ENCODE measurements at regions not wholly inside any gene's neighbourhood (a gene's known extent, or its start where the extent isn't known, plus 50 kb on each side); places are given as distances from the start of the nearest gene placed in this dataset.

- no peak for DNase-seq
These were observed 278.1 kb downstream of the AJAP1 start for GRCh38 chr1:4932311-4933030.

- peak in 1 of 2 experiments; percentile 2 for DNase-seq
These were observed 277.1 kb downstream of the AJAP1 start for GRCh38 chr1:4931486-4931885.

GRCh38 chr1:4928186-4928585, 273.8 kb downstream of the AJAP1 start:
- no peak for DNase-seq

- no peak for DNase-seq
These were observed 269.9 kb downstream of the AJAP1 start for GRCh38 chr1:4924356-4924755.

- no peak for DNase-seq
These were observed 262.2 kb downstream of the AJAP1 start for GRCh38 chr1:4916610-4917009.

- DNase-seq: no peak
These were observed 260.7 kb downstream of the AJAP1 start for GRCh38 chr1:4915154-4915553.

GRCh38 chr1:4908486-4908885, 254.1 kb downstream of the AJAP1 start:
- DNase-seq: no peak

- DNase-seq: no peak
These were observed 240.2 kb downstream of the AJAP1 start for GRCh38 chr1:4894566-4894965.

GRCh38 chr1:4880626-4881025, 226.2 kb downstream of the AJAP1 start:
- no peak for DNase-seq

- DNase-seq: no peak
These were observed 223.0 kb downstream of the AJAP1 start for GRCh38 chr1:4877426-4877825.

GRCh38 chr1:4871373-4871772, 217.0 kb downstream of the AJAP1 start:
- no peak for DNase-seq

- no peak for DNase-seq
These were observed 214.1 kb downstream of the AJAP1 start for GRCh38 chr1:4868521-4868920.

GRCh38 chr1:4856396-4856795, 202.0 kb downstream of the AJAP1 start:
- no peak for DNase-seq

- DNase-seq: no peak
These were observed 200.0 kb downstream of the AJAP1 start for GRCh38 chr1:4854367-4854766.

GRCh38 chr1:4853904-4854303, 199.5 kb downstream of the AJAP1 start:
- no peak for DNase-seq

GRCh38 chr1:4851385-4852065, 197.1 kb downstream of the AJAP1 start:
- DNase-seq: no peak

- DNase-seq: no peak
These were observed 194.0 kb downstream of the AJAP1 start for GRCh38 chr1:4848431-4848830.

- no peak for DNase-seq
These were observed 193.3 kb downstream of the AJAP1 start for GRCh38 chr1:4847711-4848110.

Measured in SHP77 (cell line).